ENCODE measurements at regions not wholly inside any gene's neighbourhood (a gene's known extent, or its start where the extent isn't known, plus 50 kb on each side); places are given as distances from the start of the nearest gene placed in this dataset.
"Not testable (repeated sequence)": the region's sequence is repeated elsewhere in the genome, so short reads cannot be mapped to it uniquely, and the experiment has no call there.

GRCh38 chr12:96085475-96085874 lies 50.1 kb upstream of the LTA4H start:
- no peak for DNase-seq (ENCODE audit: low spot score in 2 of 2)
- H3K9me3 Mint-ChIP-seq, result peaks cover 11 to 21% of the 10 kb centered on the region in 2 donors
- no peak overlapping the region for H3K27ac Mint-ChIP-seq
- peaks cover 7 to 19% of the 10 kb centered on the region in 2 donors for H3K36me3 Mint-ChIP-seq
- peak in 1 of 2 donors; percentile 83 for ATAC-seq

GRCh38 chr12:96086190-96086589 lies 50.8 kb upstream of the LTA4H start:
- ATAC-seq; H3K27ac Mint-ChIP-seq; DNase-seq (ENCODE audit: low spot score in 2 of 2): not testable (repeated sequence)
- H3K9me3 Mint-ChIP-seq, result peaks cover 11 to 25% of the 10 kb centered on the region in 2 donors
- H3K36me3 Mint-ChIP-seq, result peaks cover 7 to 26% of the 10 kb centered on the region in 2 donors

GRCh38 chr12:96091833-96092232 lies 56.4 kb upstream of the LTA4H start:
- Mint-ChIP-seq H3K36me3 (peaks cover 0 to 23% of the 10 kb centered on the region in 2 donors), H3K27ac (no peak overlapping the region)

GRCh38 chr12:96093543-96094196 lies 58.3 kb upstream of the LTA4H start:
- no peak for ATAC-seq

More at GRCh38 chr12:96091833-96092232, 56.4 kb upstream of the LTA4H start:
- no peak for DNase-seq (ENCODE audit: low spot score in 2 of 2)
- peaks cover 5 to 20% of the 10 kb centered on the region in 2 donors for H3K9me3 Mint-ChIP-seq
- ATAC-seq, result no peak

GRCh38 chr12:96094201-96094600 lies 58.8 kb upstream of the LTA4H start:
- peaks cover 0 to 23% of the 10 kb centered on the region in 2 donors for H3K36me3 Mint-ChIP-seq
- DNase-seq (ENCODE audit: low spot score in 2 of 2), result no peak
- H3K27ac Mint-ChIP-seq, result peak overlapping the region in 1 of 2 donors; percentile 7
- ATAC-seq, result peak in 1 of 2 donors; percentile 28
- peaks cover under 1 to 20% of the 10 kb centered on the region in 2 donors for H3K9me3 Mint-ChIP-seq

More at GRCh38 chr12:96093543-96094196, 58.3 kb upstream of the LTA4H start:
- DNase-seq (ENCODE audit: low spot score in 2 of 2), result no peak
- Mint-ChIP-seq H3K36me3 (peaks cover 0 to 23% of the 10 kb centered on the region in 2 donors), H3K27ac (peak overlapping the region in 1 of 2 donors; percentile 7), H3K9me3 (peaks cover 5 to 24% of the 10 kb centered on the region in 2 donors)

GRCh38 chr12:96098631-96099030 lies 63.2 kb upstream of the LTA4H start:
- H3K36me3 Mint-ChIP-seq, result no peaks in the 10 kb centered on the region

GRCh38 chr12:96099421-96099820 lies 64.0 kb upstream of the LTA4H start:
- H3K36me3 Mint-ChIP-seq, result no peaks in the 10 kb centered on the region
- H3K27ac Mint-ChIP-seq, result no peak overlapping the region
- DNase-seq (ENCODE audit: low spot score in 2 of 2), result no peak
- ATAC-seq, result no peak
- H3K9me3 Mint-ChIP-seq, result peaks cover 0 to 8% of the 10 kb centered on the region in 2 donors

More at GRCh38 chr12:96098631-96099030, 63.2 kb upstream of the LTA4H start:
- Mint-ChIP-seq H3K9me3 (peaks cover 0 to 8% of the 10 kb centered on the region in 2 donors), H3K27ac (no peak overlapping the region)
- DNase-seq (ENCODE audit: low spot score in 2 of 2) (no peak), ATAC-seq (no peak)

- no peak for ATAC-seq
- H3K9me3 Mint-ChIP-seq, result peaks cover 0 to 8% of the 10 kb centered on the region in 2 donors
- no peak for DNase-seq (ENCODE audit: low spot score in 2 of 2)
- no peak overlapping the region for H3K27ac Mint-ChIP-seq
- no peaks in the 10 kb centered on the region for H3K36me3 Mint-ChIP-seq
Measured at GRCh38 chr12:96099986-96100385, 64.6 kb upstream of the LTA4H start.

GRCh38 chr12:96101806-96102205 lies 66.4 kb upstream of the LTA4H start:
- no peak overlapping the region for H3K27ac Mint-ChIP-seq
- no peak for DNase-seq (ENCODE audit: low spot score in 2 of 2)
- peaks cover 0 to 5% of the 10 kb centered on the region in 2 donors for H3K9me3 Mint-ChIP-seq
- H3K36me3 Mint-ChIP-seq, result no peaks in the 10 kb centered on the region
- ATAC-seq, result no peak

- DNase-seq (ENCODE audit: low spot score in 2 of 2) (no peak), ATAC-seq (no peak)
- H3K36me3 Mint-ChIP-seq, result no peaks in the 10 kb centered on the region
- H3K9me3 Mint-ChIP-seq, result no peaks in the 10 kb centered on the region
- no peak overlapping the region for H3K27ac Mint-ChIP-seq
Measured at GRCh38 chr12:96103067-96103644, 67.8 kb upstream of the LTA4H start.

GRCh38 chr12:96104566-96104965 lies 69.2 kb upstream of the LTA4H start:
- no peak for DNase-seq (ENCODE audit: low spot score in 2 of 2)
- H3K36me3 Mint-ChIP-seq, result no peaks in the 10 kb centered on the region
- H3K9me3 Mint-ChIP-seq, result no peaks in the 10 kb centered on the region
- no peak overlapping the region for H3K27ac Mint-ChIP-seq
- ATAC-seq, result no peak

- no peaks in the 10 kb centered on the region for H3K36me3 Mint-ChIP-seq
- no peak for ATAC-seq
Measured at GRCh38 chr12:96106137-96106536, 70.8 kb upstream of the LTA4H start.

GRCh38 chr12:96107236-96107635 lies 71.8 kb upstream of the LTA4H start:
- Mint-ChIP-seq H3K27ac (no peak overlapping the region), H3K36me3 (no peaks in the 10 kb centered on the region), H3K9me3 (no peaks in the 10 kb centered on the region)
- DNase-seq (ENCODE audit: low spot score in 2 of 2) (no peak), ATAC-seq (no peak)

More at GRCh38 chr12:96106137-96106536, 70.8 kb upstream of the LTA4H start:
- no peak for DNase-seq (ENCODE audit: low spot score in 2 of 2)
- H3K27ac Mint-ChIP-seq, result no peak overlapping the region
- H3K9me3 Mint-ChIP-seq, result no peaks in the 10 kb centered on the region

GRCh38 chr12:96108321-96108720 lies 72.9 kb upstream of the LTA4H start:
- DNase-seq (ENCODE audit: low spot score in 2 of 2) (peak in 1 of 2 donors; percentile 15), ATAC-seq (peak; percentile 51 to 74)
- Mint-ChIP-seq H3K9me3 (no peaks in the 10 kb centered on the region), H3K36me3 (no peaks in the 10 kb centered on the region), H3K27ac (peak overlapping the region; percentile 48)

- not testable (repeated sequence) for H3K27ac Mint-ChIP-seq; H3K9me3 Mint-ChIP-seq; DNase-seq (ENCODE audit: low spot score in 2 of 2); ATAC-seq; H3K36me3 Mint-ChIP-seq
Measured at GRCh38 chr12:96108941-96109340, 73.6 kb upstream of the LTA4H start.

GRCh38 chr12:96112733-96113132 lies 77.3 kb upstream of the LTA4H start:
- no peaks in the 10 kb centered on the region for H3K9me3 Mint-ChIP-seq
- no peak for ATAC-seq
- DNase-seq (ENCODE audit: low spot score in 2 of 2), result no peak
- H3K27ac Mint-ChIP-seq, result no peak overlapping the region
- H3K36me3 Mint-ChIP-seq, result no peaks in the 10 kb centered on the region

- H3K36me3 Mint-ChIP-seq, result no peaks in the 10 kb centered on the region
- ATAC-seq (no peak), DNase-seq (ENCODE audit: low spot score in 2 of 2) (no peak)
- no peak overlapping the region for H3K27ac Mint-ChIP-seq
- H3K9me3 Mint-ChIP-seq, result no peaks in the 10 kb centered on the region
Measured at GRCh38 chr12:96117460-96117859, 76.7 kb upstream of the ELK3 start.
